ENCODE measurements at regions not wholly inside any gene's neighbourhood (a gene's known extent, or its start where the extent isn't known, plus 50 kb on each side); places are given as distances from the start of the nearest gene placed in this dataset.

DNA sequence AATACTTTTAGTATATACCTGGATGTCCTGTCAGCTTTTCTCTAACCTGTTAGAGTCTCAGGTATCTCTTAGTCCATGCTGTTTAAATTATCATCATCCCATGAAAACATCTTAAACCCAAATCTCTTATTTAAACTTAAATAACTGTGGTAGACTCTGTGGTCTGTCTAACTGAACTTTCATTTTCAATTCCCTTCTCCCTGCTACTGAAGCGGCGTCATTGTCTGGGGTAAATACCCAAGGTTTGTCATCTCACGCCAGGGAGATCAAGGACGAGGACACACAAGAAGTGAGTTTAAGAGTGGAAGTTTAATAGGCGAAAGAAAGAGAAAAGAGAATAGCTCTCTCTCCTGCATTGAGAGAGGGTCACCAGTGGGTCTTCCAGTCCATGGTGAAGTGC is 804.4 kb upstream of the CELF2 start:
- DNase-seq, result no peak

DNA sequence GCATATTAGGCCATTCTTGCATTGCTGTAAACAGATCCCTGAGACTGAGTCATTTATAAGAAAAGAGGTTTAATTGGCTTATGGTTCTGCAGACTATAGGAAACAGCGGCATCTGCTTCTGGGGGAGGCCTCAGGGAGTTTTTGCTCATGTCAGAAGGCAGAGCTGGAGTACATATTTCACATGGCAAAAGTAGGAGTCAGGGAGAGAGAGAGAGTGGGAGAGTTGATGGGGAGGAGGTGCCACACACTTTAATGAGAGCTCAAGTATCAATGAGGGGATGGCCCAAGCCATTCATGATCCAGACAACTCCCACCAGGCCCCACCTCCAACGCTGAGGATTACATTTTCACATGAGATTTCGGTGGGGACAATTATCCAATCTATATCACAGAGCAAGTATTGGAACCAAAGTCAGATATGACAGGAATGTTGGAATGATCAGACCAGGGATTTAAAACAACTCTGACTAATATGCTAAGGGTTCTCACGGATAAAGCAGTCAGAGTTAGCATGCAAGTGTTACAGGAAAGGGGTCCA is 795.3 kb upstream of the CELF2 start:
- DNase-seq, result no peak

DNA sequence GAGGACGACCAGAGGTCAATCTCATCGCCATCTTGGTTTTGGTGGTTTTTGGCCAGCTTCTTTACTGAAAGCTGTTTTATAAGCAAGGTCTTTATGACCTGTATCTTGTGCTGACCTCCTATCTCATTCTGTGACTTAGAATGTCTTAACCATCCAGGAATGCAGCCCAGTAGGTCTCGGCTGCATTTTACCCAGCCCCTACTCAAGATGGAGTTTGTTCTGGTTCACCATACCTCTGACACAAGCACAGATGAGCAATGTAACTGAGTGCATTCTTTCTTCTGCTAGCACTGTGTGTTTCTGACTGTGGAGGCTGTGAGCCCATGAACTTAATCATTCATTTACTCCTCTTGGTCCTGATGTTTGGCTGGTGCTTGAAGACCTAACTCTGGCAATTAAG is 794.5 kb upstream of the CELF2 start:
- no peak for DNase-seq

DNA sequence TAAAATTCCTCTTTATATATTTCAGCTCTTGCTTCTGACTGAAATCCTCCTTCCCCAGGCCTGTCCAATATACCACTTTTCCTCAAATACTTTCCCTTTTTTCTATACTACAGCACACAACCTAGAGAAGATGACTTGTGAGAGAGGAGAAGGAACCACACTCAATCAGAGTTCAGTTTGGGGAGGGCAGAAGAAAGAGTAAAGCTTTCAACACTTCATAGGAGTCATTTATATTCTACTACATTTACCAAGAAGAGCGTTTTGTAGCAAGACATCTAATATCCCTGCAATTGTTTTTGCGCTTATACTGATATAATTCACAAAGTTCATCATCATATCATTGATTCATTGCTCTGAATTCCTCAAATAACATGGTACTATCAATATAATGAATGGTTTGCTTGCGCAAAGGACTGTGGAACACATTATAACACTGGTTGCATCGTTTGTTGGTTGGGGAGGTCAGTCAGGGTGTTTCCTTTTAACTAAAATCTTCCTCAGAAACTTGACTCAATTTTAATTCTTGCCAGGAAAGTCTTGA is 792.5 kb upstream of the CELF2 start:
- DNase-seq, result no peak

- DNase-seq, result no peak
These were observed 784.4 kb upstream of the CELF2 start for GRCh38 chr10:10233229-10233628.

- DNase-seq, result no peak
These were observed 782.7 kb upstream of the CELF2 start for GRCh38 chr10:10235003-10235402.

- DNase-seq, result no peak
These were observed 770.1 kb upstream of the CELF2 start for GRCh38 chr10:10247585-10247984.

GRCh38 chr10:10256860-10257259 is 760.8 kb upstream of the CELF2 start:
- no peak for DNase-seq

- no peak for DNase-seq
These were observed 758.7 kb upstream of the CELF2 start for GRCh38 chr10:10259013-10259412.

- no peak for DNase-seq
These were observed 747.3 kb upstream of the CELF2 start for GRCh38 chr10:10270126-10271050.

DNA sequence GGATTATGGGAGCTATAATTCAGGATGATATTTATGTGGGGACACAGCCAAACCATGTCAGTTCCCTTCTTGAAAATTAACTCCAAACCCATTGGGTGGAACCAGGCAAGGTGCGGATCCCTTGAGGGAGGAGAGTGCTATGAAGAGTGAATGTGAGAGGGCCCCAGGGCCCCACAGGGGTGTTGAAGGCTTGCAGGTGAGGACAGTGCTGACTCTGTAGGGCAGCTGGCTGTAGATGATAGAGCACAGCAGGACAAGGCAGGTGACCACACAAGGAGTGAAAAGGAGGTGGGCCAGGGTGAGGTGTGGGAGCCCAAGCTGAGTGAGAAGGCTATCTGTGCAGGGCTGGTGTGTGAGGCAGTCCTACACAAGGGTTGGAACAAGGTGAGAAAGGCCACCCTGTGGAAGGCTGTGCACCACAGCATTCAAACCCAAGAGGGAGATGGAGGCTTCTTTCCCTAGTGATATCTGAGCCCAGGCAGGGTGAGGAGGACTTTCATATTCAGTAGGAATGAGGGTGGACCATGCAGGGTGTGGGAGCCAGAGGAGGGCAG is 746.0 kb upstream of the CELF2 start:
- DNase-seq, result no peak

- no peak for DNase-seq
These were observed 744.0 kb upstream of the CELF2 start for GRCh38 chr10:10273661-10274060.

DNA sequence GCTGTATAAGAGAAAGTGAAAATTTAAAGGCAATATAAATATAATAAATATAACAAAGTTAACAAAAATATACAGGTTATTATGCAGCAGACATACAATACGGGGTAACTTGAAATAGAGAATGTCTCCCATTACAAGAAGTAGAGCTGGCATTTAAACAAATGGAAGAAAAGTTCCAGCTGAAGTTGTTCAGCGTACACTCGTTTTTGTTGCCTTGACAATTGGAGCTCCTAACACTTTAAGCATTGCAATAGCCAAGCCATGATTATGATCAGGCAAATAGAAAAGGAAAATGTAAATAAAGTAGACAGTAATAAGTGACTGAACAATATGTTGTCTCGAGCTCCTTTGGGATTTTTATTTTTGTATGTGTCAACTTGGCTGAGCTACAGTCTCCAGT is 737.8 kb upstream of the CELF2 start:
- DNase-seq, result no peak

- no peak for DNase-seq
These were observed 725.2 kb upstream of the CELF2 start for GRCh38 chr10:10292501-10292900.

DNA sequence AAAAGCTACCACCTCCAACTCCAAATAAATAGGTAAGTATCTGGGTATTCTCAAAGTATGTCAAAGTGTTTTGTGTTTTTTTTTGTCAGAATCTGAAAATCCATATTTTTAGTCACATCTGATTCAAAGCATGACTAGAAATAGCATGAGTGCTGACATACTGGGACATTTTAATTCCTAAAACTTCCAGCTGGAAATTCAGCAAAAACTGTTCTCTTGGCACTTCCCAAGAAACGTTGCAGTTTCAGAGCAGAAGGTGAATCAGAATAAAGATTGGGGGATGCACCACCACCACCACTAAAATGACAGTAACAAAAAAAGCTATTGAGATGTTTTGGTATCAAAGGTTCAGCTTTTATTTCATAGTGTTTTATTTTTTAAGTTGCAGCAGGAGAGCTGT is 724.6 kb upstream of the CELF2 start:
- no peak for DNase-seq

DNA sequence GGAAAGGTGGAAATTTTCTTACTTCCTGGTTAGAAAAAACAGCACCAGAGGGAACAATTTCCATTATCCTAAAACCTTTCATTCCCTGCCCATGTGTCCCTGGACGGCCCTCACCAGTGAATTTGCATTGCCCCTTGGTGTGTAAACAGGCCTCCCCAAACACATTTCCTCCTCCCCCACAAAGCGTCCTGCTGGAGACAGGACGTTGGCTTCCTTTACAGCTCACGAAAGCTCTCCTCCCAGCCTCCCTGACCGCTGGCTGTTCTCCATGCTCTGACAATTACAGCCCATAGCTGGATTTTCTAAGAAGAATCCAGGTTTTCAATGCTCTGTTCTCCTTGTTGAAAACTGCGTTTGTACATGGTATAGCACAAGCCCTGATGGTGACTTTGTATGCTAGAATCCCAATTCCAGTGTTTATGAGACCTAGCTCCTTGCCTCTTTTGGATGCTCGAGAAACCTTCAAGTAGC is 724.2 kb upstream of the CELF2 start:
- DNase-seq, result no peak

DNA sequence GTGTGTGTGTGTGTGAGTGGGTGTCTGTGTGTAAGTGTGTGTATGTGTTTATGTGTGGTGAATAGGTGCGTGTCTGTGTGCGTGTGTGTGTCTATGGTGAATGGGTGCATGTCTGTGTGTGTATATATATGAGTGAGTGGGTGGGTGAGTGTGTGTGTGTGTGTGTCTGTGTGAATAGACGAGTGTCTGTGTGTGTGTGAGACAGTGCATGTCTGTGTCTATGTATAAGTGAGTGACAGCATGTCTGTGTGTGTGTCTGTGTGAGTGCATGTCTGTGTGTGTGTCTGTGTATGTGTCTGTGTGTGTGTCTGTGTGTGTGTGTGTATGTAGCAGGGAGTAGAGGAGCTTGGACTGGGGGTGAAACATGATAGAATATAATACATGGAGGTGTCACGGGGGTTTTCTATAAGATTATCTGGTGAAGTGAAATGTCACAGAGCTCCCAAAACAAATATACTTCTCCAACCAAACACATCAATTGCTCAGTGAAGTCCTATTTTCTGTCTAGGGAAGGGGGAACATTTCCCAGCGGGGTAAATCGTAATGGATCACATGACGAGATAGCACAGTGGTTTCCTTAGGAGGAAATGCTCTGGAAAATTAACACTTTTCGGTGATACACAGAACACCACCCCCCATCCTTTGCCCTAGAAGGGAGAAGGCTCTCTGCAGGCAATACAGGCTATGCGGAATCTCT is 723.3 kb upstream of the CELF2 start:
- no peak for DNase-seq

DNA sequence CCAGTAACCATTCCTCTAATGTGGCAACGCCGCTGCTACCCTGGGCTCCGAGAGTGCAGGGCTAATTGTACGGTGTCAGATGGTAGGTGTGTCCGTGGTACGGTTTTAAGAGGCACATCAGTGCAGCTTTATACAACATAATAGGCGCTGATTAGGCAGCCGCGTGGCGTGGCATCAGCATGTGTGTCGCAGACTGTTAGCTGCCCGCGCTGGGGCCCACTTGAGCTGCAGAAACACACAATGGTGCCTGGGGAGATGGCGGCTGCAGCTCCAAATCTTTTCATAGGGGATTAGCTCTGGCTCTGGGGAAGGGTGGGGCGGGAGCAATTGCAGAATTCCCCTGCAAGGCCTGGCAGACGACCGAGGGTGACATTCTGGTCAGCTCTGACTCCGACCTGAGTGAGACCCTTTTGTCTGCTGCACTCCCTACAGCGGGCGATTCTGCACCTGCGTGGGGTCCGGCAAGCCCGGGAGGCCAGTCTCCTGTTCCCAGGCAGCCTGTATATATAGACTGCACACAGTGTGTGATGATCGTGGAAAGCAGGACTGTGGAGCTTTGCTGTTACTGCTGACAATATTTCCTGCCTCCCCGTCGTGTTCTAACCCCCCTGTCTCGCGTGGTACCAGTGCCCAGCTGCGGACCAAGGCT is 722.7 kb upstream of the CELF2 start:
- no peak for DNase-seq

GRCh38 chr10:10295537-10295936 is 722.1 kb upstream of the CELF2 start:
- DNase-seq, result no peak

- no peak for DNase-seq
These were observed 715.0 kb upstream of the CELF2 start for GRCh38 chr10:10302689-10303088.

DNA sequence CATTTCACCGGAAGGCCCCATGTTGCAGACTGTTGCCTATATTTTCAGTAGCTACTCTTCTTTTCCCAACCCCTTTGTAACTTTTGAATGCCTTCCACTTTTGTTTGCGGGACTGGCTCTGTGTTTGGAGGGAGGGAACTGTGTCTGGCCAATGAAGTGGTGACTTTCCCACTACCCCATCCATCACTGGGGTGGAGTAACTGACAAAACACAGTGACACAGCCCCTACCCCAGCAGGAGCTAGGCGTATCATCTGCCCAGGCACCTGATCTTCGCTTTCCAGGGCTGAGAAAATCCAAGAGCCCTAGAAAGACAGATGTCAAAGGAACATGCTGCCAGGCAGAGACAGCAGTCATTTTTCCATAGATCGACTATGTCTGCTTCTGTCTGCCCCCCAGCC is 710.6 kb upstream of the CELF2 start:
- DNase-seq, result no peak

GRCh38 chr10:10307551-10307950 is 710.1 kb upstream of the CELF2 start:
- no peak for DNase-seq

GRCh38 chr10:10310498-10310897 is 707.2 kb upstream of the CELF2 start:
- DNase-seq, result no peak
